ENCODE measurements at regions not wholly inside any gene's neighbourhood (a gene's known extent, or its start where the extent isn't known, plus 50 kb on each side); places are given as distances from the start of the nearest gene placed in this dataset.
"Not testable (repeated sequence)": the region's sequence is repeated elsewhere in the genome, so short reads cannot be mapped to it uniquely, and the experiment has no call there.

DNA sequence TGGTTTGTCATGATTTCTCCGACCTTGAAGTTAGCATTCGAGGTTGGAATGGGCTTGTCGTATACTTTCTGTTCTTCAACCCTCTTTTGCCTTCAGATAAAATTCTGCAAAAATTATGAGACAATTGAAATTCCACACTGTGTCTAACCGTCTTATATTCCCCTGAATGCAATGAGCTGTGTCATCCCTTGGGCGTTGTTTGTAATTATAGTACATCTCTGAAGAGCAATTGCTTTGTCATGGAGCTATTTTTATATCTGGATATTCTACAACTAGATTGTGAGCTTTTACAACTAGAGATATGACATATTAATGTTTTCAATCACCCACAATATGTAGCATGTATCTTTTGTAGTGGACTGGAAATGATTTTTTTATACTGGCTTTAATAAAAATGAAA is 631.8 kb upstream of the SLC10A2 start:
- Histone ChIP-seq H3K27ac (no peak overlapping the region), H3K4me3 (no peak overlapping the region)

DNA sequence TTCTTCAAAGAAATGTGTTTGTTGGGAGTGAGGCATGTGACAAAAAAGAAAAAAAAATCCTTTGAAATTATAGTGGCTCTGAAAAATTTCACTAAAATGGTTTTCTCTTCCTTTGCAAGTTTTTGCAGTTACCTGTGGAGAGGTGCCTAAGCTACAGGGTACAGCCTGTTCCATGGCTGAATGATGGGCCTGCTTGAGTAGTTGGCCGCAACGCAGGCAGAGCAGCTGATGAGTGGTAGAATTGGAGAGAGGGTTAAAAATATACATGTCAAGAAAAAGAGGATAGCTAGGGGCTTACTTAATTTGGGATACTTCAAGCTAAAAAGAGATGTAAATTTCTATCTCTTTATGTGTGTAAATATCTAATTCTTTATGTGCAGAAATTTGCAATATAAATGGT is 629.1 kb upstream of the SLC10A2 start:
- no peak overlapping the region for H3K4me3 ChIP-seq
- no peak overlapping the region for H3K27ac ChIP-seq

DNA sequence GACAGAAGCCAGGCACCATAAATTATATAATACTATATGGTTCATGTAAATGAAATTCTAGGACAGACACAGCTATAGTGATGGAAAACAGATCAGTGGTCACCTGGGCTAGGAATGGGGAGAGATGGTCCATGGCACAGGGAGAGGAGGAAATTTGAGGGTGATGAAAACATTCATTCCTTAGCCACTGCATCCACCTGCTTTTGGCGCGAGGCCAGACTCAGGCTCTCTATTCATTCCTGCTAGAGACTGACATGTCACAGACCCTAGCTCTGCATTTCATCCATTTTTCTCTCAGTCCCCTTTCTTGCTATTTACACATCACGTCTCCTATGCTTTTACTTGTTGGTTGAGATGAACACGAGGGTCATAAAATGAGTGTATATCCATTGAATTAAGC is 628.3 kb upstream of the SLC10A2 start:
- no peak overlapping the region for H3K27ac ChIP-seq
- no peak overlapping the region for H3K4me3 ChIP-seq

DNA sequence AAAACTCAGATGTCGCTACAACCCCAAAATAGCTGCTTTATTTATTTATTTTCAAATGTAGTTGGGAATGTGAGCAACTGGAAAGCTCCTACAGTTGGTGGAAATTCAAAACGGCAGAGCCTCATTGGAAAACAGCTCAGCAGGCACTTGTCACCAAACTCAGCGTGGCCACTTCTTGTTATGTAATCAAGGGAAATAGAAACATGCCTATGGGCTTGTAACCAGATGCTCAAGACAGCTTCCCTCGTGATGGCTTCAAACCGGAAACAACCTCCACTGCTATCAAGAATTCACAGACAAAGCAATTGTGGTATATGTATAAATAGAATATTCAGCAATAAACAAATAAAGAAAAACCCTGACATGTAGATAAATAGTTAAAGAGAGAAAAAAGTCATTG is 627.8 kb upstream of the SLC10A2 start:
- H3K27ac ChIP-seq = no peak overlapping the region

DNA sequence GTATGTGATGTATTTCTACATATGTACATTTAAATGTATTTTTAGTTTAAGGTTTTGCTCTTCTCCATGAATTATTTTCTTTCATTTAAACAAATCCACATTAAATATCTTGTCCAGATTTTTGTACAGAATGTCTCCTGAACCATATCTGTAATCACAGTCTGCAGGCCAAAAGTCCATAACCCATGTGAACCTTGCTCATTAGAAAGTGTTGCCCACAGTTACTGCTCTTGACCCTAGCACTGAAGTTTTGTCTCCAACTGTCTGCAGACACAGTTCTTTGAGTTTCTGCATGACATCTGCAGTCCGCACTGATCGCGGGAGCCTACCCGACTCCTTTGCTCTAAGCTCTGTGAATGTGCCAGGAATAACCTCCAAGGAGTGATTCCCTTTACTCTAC is 626.2 kb upstream of the SLC10A2 start:
- H3K27ac ChIP-seq = no peak overlapping the region
- no peak overlapping the region for H3K4me3 ChIP-seq

More for the DNA sequence above, 627.8 kb upstream of the SLC10A2 start:
- H3K4me3 ChIP-seq = no peak overlapping the region

DNA sequence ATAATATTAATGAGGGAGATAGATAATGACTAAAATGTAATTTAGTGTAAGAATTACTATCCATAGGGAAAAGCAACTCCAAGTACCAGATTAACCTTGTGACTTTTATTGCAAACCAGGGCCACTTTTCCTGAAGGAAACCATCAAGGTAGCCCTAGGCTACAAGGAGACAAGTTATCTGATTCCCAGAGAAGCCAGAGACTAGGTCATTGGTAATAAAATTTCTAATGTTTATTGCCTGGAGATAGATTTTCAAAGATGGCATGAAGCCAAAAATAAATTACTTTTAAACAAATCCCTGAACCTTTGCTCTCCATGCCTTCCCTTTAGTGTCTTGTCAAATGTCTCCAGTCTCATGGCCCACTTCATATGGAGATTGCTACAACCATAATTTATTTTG is 610.1 kb upstream of the SLC10A2 start:
- no peak overlapping the region for H3K4me3 ChIP-seq
- H3K27ac ChIP-seq = no peak overlapping the region

DNA sequence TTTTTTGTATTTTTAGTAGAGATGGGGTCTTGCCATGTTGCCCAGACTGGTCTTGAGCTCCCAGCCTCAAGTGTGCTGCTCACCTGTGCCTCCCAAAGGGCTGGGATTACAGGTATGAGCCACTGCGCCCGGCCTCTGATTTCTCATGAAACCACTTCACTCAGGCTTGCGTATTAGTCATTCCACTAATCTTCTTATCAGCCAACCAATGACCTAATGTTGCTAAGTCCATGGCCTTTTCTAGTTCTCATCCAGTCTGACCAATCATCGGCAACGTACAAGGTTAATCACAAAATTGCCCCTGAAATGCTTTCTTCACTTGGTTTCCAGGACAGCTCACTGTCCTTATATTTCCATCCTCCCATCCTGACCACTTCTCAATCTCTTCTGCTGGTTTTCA is 605.3 kb upstream of the SLC10A2 start:
- Histone ChIP-seq H3K4me3 (no peak overlapping the region), H3K27ac (no peak overlapping the region)

DNA sequence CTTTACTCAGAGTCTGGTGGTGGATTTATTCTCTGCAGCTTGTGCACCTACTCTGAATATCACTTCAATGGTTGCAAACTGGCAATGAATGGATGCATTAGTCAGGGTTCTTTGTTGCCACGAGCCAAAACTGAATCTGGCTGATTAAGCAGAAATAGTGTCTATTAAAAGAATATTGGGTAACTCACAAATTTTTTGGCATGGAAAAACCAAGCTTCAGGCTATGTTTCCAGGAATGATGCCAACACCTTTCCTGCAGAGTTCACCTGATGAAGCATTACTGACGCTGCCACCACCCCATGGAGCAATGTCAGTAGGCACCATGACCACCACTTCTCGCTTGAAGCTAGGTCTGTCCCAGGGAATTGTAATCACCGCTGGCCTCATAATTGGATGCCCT is 597.8 kb upstream of the SLC10A2 start:
- no peak overlapping the region for H3K4me3 ChIP-seq
- no peak overlapping the region for H3K27ac ChIP-seq

DNA sequence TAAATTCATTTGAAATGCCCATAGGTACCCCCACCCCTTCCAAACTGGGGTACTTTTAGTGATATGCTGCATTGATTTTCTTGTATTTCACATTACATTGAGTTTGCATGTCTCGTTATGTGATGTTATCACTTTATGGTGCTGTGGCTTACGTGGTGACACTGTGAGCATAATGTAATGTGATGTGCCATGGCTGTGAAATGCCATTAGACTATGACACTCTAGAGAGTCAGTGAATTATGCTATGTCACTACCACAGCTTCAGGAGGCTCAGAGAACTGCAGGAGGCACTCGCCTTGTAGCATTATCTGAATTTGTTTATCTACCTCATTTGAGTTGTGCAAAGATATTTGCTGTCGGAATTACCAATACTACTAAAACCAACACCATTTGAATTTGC is 590.1 kb upstream of the SLC10A2 start:
- Histone ChIP-seq H3K27ac (no peak overlapping the region), H3K4me3 (no peak overlapping the region)

DNA sequence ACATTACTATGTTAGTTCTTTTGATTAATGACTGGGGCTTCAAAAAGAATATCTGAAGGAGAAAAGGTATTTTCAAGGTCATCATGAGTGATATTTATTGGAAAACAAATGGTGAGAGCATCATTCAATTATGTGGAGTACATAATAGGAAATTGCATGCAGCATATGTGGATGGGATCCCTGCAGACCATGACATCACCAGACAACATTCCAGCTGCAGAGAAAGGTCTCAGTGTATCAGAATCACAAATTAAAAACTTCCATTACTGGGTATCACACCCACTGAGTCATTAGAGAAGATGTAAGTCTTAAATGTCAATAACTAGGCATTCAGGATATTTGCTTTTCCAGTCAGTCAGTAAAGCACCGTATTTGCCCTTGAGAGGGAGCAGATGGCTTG is 574.4 kb upstream of the SLC10A2 start:
- no peak overlapping the region for H3K27ac ChIP-seq
- no peak overlapping the region for H3K4me3 ChIP-seq

DNA sequence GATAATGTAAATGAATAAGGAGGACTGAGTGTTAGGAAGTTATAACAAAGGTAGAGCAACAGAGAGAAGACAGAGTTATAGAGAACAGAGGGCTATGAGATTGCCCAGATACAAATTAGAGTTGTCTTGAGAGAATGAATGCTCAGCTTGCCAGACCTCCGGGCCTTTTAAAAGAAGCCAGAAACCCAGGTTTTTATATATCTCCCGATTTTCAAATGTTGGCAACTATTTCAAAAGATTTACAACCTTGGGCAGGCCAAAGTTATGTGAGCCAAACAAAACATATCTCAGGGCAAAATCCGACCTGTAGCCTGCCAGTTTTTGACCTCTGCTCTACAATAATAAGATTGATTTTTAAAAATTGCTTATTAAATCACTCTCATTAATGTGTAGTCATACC is 573.1 kb upstream of the SLC10A2 start:
- Histone ChIP-seq H3K4me3 (no peak overlapping the region), H3K27ac (no peak overlapping the region)

DNA sequence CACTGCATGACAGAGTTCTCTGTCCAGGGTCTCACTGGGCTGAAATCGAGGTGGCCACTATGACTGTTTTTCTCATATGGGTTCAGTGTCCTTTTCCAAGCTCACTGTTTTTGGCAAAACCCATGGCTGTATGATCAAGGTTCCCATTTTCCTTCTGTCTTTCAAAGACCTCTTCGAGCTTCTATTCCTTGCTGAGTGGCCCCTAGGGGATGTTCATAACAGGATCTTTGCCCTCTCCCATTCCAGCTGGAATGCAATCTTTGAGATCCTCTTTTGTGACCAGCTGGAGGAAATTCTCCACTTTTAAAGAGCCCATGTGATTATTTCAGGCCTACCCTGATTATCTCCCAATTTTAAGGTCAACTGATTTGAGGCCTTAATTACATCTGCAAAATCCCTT is 572.5 kb upstream of the SLC10A2 start:
- no peak overlapping the region for H3K27ac ChIP-seq

DNA sequence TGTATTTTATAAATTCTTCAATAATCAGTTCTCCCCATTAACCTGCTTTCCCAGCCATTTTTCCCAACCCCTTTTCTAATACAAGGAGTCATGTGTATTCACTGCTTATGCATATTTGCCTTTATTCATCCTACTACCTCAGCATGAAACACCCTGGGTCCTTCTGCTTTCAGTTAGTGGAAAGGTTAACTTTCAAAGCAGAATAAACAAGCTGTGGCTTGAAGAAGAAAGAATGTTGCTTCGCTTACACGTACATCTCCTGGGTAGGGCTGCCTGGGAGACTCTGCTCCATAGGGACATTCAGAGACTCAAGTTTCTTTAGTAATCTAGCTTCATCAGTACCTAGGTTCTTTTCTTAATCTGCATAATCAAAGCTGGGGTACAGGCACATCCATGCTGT is 567.8 kb upstream of the SLC10A2 start:
- Histone ChIP-seq H3K4me3 (no peak overlapping the region), H3K27ac (no peak overlapping the region)

More for the DNA sequence above, 572.5 kb upstream of the SLC10A2 start:
- no peak overlapping the region for H3K4me3 ChIP-seq

DNA sequence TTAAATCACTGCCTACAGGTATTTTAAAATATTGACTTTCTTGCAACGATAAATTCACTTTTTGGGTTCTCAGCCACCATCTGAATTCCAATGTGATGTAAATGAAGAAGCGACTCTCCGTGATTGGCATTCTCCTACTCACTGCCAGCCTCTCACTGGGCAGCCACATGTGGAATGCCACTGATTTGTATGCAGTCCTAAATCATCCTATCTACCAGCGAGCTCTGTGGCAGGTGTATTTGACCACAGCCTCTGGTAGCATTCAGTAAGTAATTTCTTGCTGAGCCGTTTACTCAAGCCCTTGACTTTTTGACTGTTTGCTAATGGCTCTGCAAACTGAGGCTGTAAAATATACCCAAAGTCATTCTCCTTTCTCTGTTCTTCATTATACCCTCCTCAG is 559.0 kb upstream of the SLC10A2 start:
- H3K27ac ChIP-seq = no peak overlapping the region
- no peak overlapping the region for H3K4me3 ChIP-seq

DNA sequence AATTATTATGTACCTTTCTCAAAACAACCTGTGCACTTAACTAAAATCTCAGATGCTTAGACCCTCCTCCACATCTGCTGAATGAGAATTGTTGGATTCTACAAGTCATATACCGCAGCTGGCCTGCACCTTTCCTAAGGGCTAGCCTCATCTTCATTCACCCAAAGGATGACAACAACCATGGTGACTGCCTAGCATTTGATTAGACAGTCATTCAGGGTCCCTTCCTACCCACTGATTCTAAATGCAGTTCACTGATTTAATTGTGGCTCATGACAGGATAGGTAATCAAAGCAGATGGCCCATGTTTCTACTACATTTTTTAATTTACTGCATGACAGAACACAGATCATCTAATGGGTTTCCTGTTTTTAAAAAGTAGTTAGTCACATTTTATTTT is 551.9 kb upstream of the SLC10A2 start:
- Histone ChIP-seq H3K4me3 (no peak overlapping the region), H3K27ac (no peak overlapping the region)

DNA sequence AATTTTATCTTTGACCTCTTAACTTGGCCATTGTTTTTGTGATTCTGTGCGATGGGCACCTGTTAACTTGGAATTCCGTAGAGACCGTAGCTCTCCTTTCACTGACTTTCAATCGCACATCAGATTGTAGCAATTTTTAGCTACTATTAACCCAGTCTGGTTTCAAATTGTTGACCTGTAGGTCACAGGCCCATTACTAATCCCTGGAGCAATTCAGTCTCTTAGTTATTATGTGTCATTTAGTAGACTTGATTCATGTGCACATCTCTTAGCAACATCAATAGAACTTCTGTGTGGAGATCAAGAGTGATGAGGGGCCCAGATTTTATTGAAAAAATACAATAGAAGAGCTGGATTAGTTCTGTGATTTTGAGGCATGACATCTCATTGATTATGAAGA is 549.6 kb upstream of the SLC10A2 start:
- H3K4me3 ChIP-seq = no peak overlapping the region
- no peak overlapping the region for H3K27ac ChIP-seq

DNA sequence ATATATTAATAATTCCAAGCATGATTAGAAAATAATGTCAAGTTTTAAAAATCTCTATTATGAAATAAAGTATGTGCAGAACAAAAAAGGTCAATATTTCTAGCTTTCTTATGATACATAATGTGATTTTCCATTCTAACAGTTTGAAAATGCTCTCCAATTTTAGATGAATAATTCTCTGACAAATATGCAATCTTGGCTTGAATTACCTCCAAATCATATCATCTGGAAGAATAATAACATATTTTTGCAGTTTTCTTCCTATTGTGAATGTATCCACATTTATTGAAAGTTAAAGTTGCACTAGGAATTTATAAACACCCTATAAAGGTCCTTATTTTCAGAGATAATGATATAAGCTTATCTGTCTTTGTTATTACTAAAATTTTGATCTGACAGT is 548.5 kb upstream of the SLC10A2 start:
- H3K27ac ChIP-seq = no peak overlapping the region

DNA sequence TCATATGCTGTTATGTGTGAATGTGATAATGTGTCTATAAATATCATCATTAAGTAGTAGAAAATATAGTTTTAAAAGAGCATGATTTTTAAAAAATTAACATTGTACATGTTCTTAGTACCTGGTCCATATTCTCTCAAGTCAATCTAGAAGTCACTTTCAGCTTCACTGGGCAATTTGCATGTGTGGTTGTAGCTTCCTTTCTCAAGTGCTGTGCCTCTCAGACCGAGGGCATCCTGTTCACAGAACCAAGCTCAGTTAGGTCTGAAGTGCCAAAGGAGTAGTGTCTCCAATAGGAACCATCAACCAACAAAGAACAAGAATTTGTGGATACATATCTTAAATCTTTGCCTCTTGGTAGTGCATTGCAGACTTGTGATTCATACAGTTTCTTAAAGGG is 541.8 kb upstream of the SLC10A2 start:
- no peak overlapping the region for H3K27ac ChIP-seq

More for the DNA sequence above, 548.5 kb upstream of the SLC10A2 start:
- no peak overlapping the region for H3K4me3 ChIP-seq

DNA sequence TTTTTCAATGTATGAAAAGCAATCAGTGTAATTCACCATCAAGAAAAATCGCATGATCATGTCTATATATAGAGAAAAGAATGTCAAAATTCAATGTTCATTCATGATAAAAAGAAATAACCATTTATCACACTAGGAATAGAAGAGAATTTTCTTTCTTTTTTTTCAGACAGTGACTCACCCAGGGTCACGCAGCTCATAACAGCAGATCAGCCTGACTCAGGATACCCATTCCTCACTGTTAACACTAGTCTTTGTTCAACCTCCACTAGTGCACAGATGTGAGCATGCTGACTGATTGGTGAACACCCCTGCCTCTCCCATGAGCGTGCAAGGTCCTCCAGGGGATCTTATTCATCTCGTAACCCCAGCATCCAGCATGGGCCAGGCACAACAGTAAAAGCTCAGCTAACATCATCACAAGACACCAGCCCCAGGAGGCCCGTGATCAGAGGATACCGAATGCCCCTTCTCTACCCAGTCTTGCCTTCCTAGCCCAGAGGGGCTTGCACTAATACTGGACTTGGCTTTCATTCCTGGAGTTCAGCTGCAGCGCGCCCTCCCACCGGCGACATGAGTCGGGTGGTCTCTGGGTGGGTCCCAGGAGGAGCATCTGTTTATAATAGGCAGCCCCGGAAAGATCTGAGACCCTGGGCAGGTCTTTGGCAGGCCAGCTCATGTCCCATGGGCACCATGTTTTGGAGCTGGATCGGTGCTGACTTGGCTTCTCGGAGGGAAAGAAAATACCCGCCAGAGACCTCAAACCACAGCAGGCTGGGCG is 539.5 kb upstream of the SLC10A2 start:
- H3K4me3 ChIP-seq = no peak overlapping the region
- no peak overlapping the region for H3K27ac ChIP-seq

More for the DNA sequence above, 541.8 kb upstream of the SLC10A2 start:
- no peak overlapping the region for H3K4me3 ChIP-seq

DNA sequence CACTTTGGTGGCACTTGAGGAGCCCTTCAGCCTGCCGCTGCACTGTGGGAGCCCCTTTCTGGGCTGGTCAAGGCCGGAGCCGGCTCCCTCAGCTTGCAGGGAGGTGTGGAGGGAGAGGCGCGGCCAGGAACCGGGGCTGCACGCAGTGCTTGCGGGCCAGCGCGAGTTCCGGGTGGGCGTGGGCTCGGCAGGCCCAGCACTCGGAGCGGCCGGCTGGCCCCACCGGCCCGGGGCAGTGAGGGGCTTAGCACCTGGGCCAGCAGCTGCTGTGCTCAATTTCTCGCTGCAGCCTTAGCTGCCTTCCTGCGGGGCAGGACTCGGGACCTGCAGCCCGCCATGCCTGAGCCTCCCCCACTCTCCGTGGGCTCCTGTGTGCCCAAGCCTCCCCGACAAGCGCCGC is 533.7 kb upstream of the SLC10A2 start:
- not testable (repeated sequence) for H3K4me3 ChIP-seq, H3K27ac ChIP-seq

DNA sequence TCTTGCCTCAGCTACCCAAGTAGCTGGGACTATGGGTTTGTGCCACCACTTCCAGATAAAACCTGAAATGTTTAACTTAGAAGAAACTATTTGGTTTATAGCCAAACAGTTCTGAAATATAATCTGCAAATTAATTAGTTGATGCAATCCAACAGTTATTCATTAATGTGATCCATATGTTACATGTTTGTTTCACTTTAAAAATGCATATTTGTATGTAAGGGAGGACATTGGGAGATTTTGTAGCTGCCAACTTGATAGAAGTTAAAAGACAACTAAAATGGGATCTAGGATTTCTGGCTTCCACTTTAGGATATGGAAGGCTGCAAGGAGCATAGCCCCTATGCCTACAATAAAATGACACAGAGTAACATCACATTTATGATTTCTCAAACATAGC is 532.5 kb upstream of the SLC10A2 start:
- H3K27ac ChIP-seq = no peak overlapping the region
- no peak overlapping the region for H3K4me3 ChIP-seq

DNA sequence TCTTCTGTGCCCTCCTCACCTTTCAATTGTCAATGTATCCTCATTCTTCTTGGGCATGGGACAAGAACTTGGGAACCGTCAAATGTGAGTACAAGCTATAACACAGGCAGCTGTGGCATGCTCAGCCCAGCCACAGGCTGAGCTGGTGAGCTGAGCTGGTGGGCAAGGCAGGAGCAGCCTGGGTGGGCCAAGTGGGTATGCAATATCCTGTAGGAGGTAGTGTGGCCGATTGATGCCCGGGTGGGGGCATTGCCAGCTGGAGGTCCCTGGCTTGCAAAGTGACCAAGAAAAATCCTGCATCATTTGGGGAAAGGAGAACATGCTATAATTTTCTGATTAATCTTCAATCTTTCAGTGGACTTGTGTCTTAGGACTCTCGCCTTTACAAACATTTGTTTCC is 507.2 kb upstream of the SLC10A2 start:
- Histone ChIP-seq H3K4me3 (no peak overlapping the region), H3K27ac (no peak overlapping the region)
